Activated CD4-positive, alpha-beta T cell treated with anti-CD3 and anti-CD28 coated beads for 48 hours (primary cell): ENCODE measurements at regions not wholly inside any gene's neighbourhood (a gene's known extent, or its start where the extent isn't known, plus 50 kb on each side); places are given as distances from the start of the nearest gene placed in this dataset.
"Not testable (repeated sequence)": the region's sequence is repeated elsewhere in the genome, so short reads cannot be mapped to it uniquely, and the experiment has no call there.

Experiments used
- DNase-seq: peaks from one replicate; pipeline ENCODE4 v3.0.0-alpha.2; 2020

GRCh38 chr1:143574891-143575520 is 396.8 kb downstream of the FAM72C start:
- no peak for DNase-seq

- not testable (repeated sequence) for DNase-seq
Measured at GRCh38 chr1:143572661-143573060, 399.1 kb downstream of the FAM72C start.

- not testable (repeated sequence) for DNase-seq
Measured at GRCh38 chr1:143563761-143564160, 408.0 kb downstream of the FAM72C start.

- no peak for DNase-seq
Measured at GRCh38 chr1:143553627-143554026, 418.2 kb downstream of the FAM72C start.

GRCh38 chr1:143504703-143505102 is 467.1 kb downstream of the FAM72C start:
- not testable (repeated sequence) for DNase-seq

GRCh38 chr1:143504080-143504479 is 467.7 kb downstream of the FAM72C start:
- not testable (repeated sequence) for DNase-seq

- DNase-seq, result not testable (repeated sequence)
Measured at GRCh38 chr1:143503048-143503447, 468.7 kb downstream of the FAM72C start.

GRCh38 chr1:143502038-143502437 is 469.7 kb downstream of the FAM72C start:
- DNase-seq, result not testable (repeated sequence)

GRCh38 chr1:143498059-143498749 is 473.6 kb downstream of the FAM72C start:
- peak; percentile 4 for DNase-seq

GRCh38 chr1:143497374-143497747 is 474.4 kb downstream of the FAM72C start:
- DNase-seq, result peak; percentile 2

GRCh38 chr1:143496526-143497373 is 475.0 kb downstream of the FAM72C start:
- not testable (repeated sequence) for DNase-seq
